ENCODE measurements at regions not wholly inside any gene's neighbourhood (a gene's known extent, or its start where the extent isn't known, plus 50 kb on each side); places are given as distances from the start of the nearest gene placed in this dataset.

- TF ChIP-seq CTCF (IDR thresholded peaks at IDR 0.05; ENCODE audit: control insufficient read depth, insufficient read depth, low read depth, low read length, missing control alignments) = no peak
- no peak for DNase-seq (ENCODE audit: low read depth)
- H3K4me3 ChIP-seq (ENCODE audit: control insufficient read depth, low read depth, low read length) = no peak overlapping the region
Measured at GRCh38 chr3:76930712-76931111, 109.2 kb upstream of the ROBO2 start.

- H3K4me3 ChIP-seq (ENCODE audit: control insufficient read depth, low read depth, low read length) = no peak overlapping the region
- no peak for DNase-seq (ENCODE audit: low read depth)
- no peak for TF ChIP-seq CTCF (IDR thresholded peaks at IDR 0.05; ENCODE audit: control insufficient read depth, insufficient read depth, low read depth, low read length, missing control alignments)
Measured at GRCh38 chr3:76933245-76933644, 106.7 kb upstream of the ROBO2 start.

- no peak for DNase-seq (ENCODE audit: low read depth)
- H3K4me3 ChIP-seq (ENCODE audit: control insufficient read depth, low read depth, low read length) = no peak overlapping the region
- no peak for TF ChIP-seq CTCF (IDR thresholded peaks at IDR 0.05; ENCODE audit: control insufficient read depth, insufficient read depth, low read depth, low read length, missing control alignments)
Measured at GRCh38 chr3:76938962-76939361, 100.9 kb upstream of the ROBO2 start.

GRCh38 chr3:76940181-76940770 is 99.6 kb upstream of the ROBO2 start:
- no peak for TF ChIP-seq CTCF (IDR thresholded peaks at IDR 0.05; ENCODE audit: control insufficient read depth, insufficient read depth, low read depth, low read length, missing control alignments)
- no peak for DNase-seq (ENCODE audit: low read depth)
- no peak overlapping the region for H3K4me3 ChIP-seq (ENCODE audit: control insufficient read depth, low read depth, low read length)

GRCh38 chr3:76941376-76941775 is 98.5 kb upstream of the ROBO2 start:
- TF ChIP-seq CTCF (IDR thresholded peaks at IDR 0.05; ENCODE audit: control insufficient read depth, insufficient read depth, low read depth, low read length, missing control alignments) = no peak
- DNase-seq (ENCODE audit: low read depth) = no peak
- no peak overlapping the region for H3K4me3 ChIP-seq (ENCODE audit: control insufficient read depth, low read depth, low read length)

GRCh38 chr3:76942101-76942500 is 97.8 kb upstream of the ROBO2 start:
- TF ChIP-seq CTCF (IDR thresholded peaks at IDR 0.05; ENCODE audit: control insufficient read depth, insufficient read depth, low read depth, low read length, missing control alignments) = no peak
- H3K4me3 ChIP-seq (ENCODE audit: control insufficient read depth, low read depth, low read length) = no peak overlapping the region
- DNase-seq (ENCODE audit: low read depth) = no peak

GRCh38 chr3:76943058-76943457 is 96.8 kb upstream of the ROBO2 start:
- no peak overlapping the region for H3K4me3 ChIP-seq (ENCODE audit: control insufficient read depth, low read depth, low read length)
- no peak for TF ChIP-seq CTCF (IDR thresholded peaks at IDR 0.05; ENCODE audit: control insufficient read depth, insufficient read depth, low read depth, low read length, missing control alignments)
- DNase-seq (ENCODE audit: low read depth) = no peak
